Right lobe of liver (tissue), 4 donors: ENCODE measurements at regions not wholly inside any gene's neighbourhood (a gene's known extent, or its start where the extent isn't known, plus 50 kb on each side); places are given as distances from the start of the nearest gene placed in this dataset.

Experiments
- CTCF ChIP-seq, 4 donors: fragments of 200-600 bp in 3 of 4; fragments of 450-650 bp in 1 of 4; IDR thresholded peaks; one replicate each; pipeline versions ENCODE4 v1.5.1 to v1.8.0; 2016 to 2022; ENCODE audit warnings: antibody characterized with exemption in 4 of 4, mild to moderate bottlenecking in 2 of 4
- POLR2A ChIP-seq: fragments of 450-650 bp; IDR thresholded peaks from one replicate; pipeline ENCODE4 v1.6.1; 2017; ENCODE audit warnings: antibody characterized with exemption, mild to moderate bottlenecking
- donor health status: DM: no; HTN: no; CAD: no.
- donor health status: DM: no; HTN: no; CAD: no.
- donor health status: DM: no; HTN: yes; CAD: no.

- TF ChIP-seq CTCF (IDR thresholded peaks at IDR 0.05): no peak
- no peak for TF ChIP-seq POLR2A
Measured at GRCh38 chr13:29964181-29964845, 113.9 kb upstream of the UBL3 start.
